Panc1 (cell line): ENCODE measurements at regions not wholly inside any gene's neighbourhood (a gene's known extent, or its start where the extent isn't known, plus 50 kb on each side); places are given as distances from the start of the nearest gene placed in this dataset.

ENCODE experiments used
- ATAC-seq: fragments of 200-7000 bp; cut with Tn5 transposase; 2 replicates; pipeline ENCODE4 v1.9.1; 2020; ENCODE audit warnings: mild to moderate bottlenecking, moderate library complexity
- BruUV-seq: library from RNA; stranded (reverse); fragments of 400-500 nt; replicated peaks from 2 replicates; lab custom pipeline; 2021; lab: Mats Ljungman, UMichigan
- CTCF ChIA-PET: fragments of 300-600 bp; sonication (Branson Sonifier 250); formaldehyde crosslinking; loops from one replicate; lab custom pipeline; 2022; ENCODE audit warnings: antibody characterized with exemption; lab: Charles Lee
- POLR2A ChIA-PET: fragments of 300-600 bp; sonication (Branson Sonifier 250); formaldehyde crosslinking; loops from one replicate; lab custom pipeline; 2022; ENCODE audit warnings: antibody characterized with exemption; lab: Charles Lee
- DNase-seq: peaks from one replicate; pipeline ENCODE4 v3.0.0-alpha.2; 2010; ENCODE audit warnings: low read depth, low spot score
- H3K27ac ChIP-seq: 2 replicates; pipeline ENCODE4 v1.5.1; 2011; ENCODE audit warnings: mild to moderate bottlenecking, low read length, inconsistent platforms
- H3K27me3 ChIP-seq: fragments of 200-500 bp; sonication (Bioruptor generic); 2 replicates; pipeline ENCODE4 v1.6.0; 2014; ENCODE audit warnings: low read length, inconsistent platforms; ENCODE audit not compliant: control insufficient read depth, insufficient read depth
- H3K36me3 ChIP-seq: fragments of 200-500 bp; sonication (Bioruptor generic); 2 replicates; pipeline ENCODE4 v1.5.1; 2014; ENCODE audit warnings: inconsistent platforms, mild to moderate bottlenecking, low read length, moderate library complexity; ENCODE audit not compliant: control insufficient read depth, insufficient read depth
- H3K4me1 ChIP-seq: 2 replicates; pipeline ENCODE4 v1.5.1; 2011; ENCODE audit warnings: inconsistent platforms, mild to moderate bottlenecking, low read length, moderate library complexity; ENCODE audit not compliant: control insufficient read depth, insufficient read depth
- H3K4me3 ChIP-seq, 2 experiments: 2 replicates each; pipeline ENCODE4 v1.5.1; 2011 to 2012; ENCODE audit warnings: low read depth in 2 of 2, low read length in 2 of 2, mild to moderate bottlenecking in 2 of 2, inconsistent platforms in 1 of 2, moderate library complexity in 1 of 2
- H3K9me3 ChIP-seq: fragments of 200-500 bp; sonication (Bioruptor generic); 2 replicates; pipeline ENCODE4 v1.5.1; 2014; ENCODE audit warnings: low read depth, mild to moderate bottlenecking, inconsistent platforms, low read length, moderate library complexity; ENCODE audit not compliant: control insufficient read depth, insufficient read depth
- POLR2AphosphoS5 ChIP-seq: IDR thresholded peaks from 2 replicates; pipeline ENCODE4 v1.6.1; 2012; ENCODE audit warnings: mild to moderate bottlenecking, low read depth, low read length, moderate library complexity
- SIN3A ChIP-seq: IDR thresholded peaks from 2 replicates; pipeline ENCODE4 v1.6.1; 2012; ENCODE audit warnings: low read depth, mild to moderate bottlenecking, low read length, moderate library complexity, borderline replicate concordance; ENCODE audit not compliant: insufficient read depth
- TCF7L2 ChIP-seq: IDR thresholded peaks from 2 replicates; pipeline ENCODE4 v1.6.1; 2011; ENCODE audit warnings: mild to moderate bottlenecking, low read depth, low read length, inconsistent platforms
- in situ Hi-C: cut with HindIII; loops from 2 replicates; pipeline ENCODE4 v1.10.0; 2016; ENCODE audit warnings: low sequenced_read_pairs, low pct_unique_long_range_greater_than_20kb
- intact Hi-C: fragments of 100-400 bp; cut with micrococcal nuclease; formaldehyde crosslinking; loops from one replicate; pipeline ENCODE4 v1.10.0; 2022; ENCODE audit not compliant: unreplicated experiment
- TF ChIP-seq, protein P1 (sequence below): fragments of 450-650 bp; IDR thresholded peaks from 2 replicates; pipeline ENCODE4 v1.5.1; 2017; ENCODE audit warnings: mild to moderate bottlenecking
- TF ChIP-seq, protein P2 (sequence below), 2 experiments: IDR thresholded peaks; 2 replicates each; pipeline ENCODE4 v1.6.1; 2011 to 2012; ENCODE audit warnings: low read depth in 2 of 2, control low read depth in 1 of 2, low read length in 1 of 2, mild to moderate bottlenecking in 1 of 2, moderate library complexity in 1 of 2; ENCODE audit not compliant: insufficient read depth in 1 of 2

DNA sequence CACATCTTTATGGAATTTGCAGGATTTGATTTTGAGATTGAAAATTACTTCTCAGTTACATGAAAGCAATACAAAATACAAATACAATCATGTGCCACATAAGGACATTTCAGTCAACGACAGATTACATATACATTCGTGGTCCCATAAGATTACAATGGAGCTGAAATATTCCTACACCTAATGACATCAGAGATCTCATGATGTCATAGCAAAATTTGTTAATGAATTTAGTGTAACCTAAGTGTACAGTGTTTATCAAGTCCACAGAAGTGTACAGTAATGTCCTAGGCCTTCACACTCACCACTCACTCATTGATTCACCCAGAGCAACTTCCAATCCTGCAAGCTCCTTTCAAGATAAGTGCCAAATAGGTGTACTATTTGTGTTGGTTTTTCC lies 126.5 kb downstream of the GPAM start:
- Histone ChIP-seq H3K27ac (no peak overlapping the region), H3K27me3 (peaks cover 4% of the 10 kb centered on the region; the same call in 1 of the 2 replicates), H3K9me3 (no peaks in the 10 kb centered on the region), H3K4me3 (no peak overlapping the region), H3K4me1 (no peaks in the 10 kb centered on the region), H3K36me3 (no peaks in the 10 kb centered on the region)
- intact Hi-C loops = no loop called here
- POLR2A ChIA-PET = no interaction called here
- no TSS peak for BruUV-seq
- DNase-seq (no peak), ATAC-seq (no peak)
- CTCF ChIA-PET = no interaction called here
- TF ChIP-seq SIN3A = no peak
- TF ChIP-seq POLR2AphosphoS5 = no peak
- TF ChIP-seq, protein P1, sequence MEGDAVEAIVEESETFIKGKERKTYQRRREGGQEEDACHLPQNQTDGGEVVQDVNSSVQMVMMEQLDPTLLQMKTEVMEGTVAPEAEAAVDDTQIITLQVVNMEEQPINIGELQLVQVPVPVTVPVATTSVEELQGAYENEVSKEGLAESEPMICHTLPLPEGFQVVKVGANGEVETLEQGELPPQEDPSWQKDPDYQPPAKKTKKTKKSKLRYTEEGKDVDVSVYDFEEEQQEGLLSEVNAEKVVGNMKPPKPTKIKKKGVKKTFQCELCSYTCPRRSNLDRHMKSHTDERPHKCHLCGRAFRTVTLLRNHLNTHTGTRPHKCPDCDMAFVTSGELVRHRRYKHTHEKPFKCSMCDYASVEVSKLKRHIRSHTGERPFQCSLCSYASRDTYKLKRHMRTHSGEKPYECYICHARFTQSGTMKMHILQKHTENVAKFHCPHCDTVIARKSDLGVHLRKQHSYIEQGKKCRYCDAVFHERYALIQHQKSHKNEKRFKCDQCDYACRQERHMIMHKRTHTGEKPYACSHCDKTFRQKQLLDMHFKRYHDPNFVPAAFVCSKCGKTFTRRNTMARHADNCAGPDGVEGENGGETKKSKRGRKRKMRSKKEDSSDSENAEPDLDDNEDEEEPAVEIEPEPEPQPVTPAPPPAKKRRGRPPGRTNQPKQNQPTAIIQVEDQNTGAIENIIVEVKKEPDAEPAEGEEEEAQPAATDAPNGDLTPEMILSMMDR = no peak
- no peak for TF ChIP-seq TCF7L2
- TF ChIP-seq, protein P2, sequence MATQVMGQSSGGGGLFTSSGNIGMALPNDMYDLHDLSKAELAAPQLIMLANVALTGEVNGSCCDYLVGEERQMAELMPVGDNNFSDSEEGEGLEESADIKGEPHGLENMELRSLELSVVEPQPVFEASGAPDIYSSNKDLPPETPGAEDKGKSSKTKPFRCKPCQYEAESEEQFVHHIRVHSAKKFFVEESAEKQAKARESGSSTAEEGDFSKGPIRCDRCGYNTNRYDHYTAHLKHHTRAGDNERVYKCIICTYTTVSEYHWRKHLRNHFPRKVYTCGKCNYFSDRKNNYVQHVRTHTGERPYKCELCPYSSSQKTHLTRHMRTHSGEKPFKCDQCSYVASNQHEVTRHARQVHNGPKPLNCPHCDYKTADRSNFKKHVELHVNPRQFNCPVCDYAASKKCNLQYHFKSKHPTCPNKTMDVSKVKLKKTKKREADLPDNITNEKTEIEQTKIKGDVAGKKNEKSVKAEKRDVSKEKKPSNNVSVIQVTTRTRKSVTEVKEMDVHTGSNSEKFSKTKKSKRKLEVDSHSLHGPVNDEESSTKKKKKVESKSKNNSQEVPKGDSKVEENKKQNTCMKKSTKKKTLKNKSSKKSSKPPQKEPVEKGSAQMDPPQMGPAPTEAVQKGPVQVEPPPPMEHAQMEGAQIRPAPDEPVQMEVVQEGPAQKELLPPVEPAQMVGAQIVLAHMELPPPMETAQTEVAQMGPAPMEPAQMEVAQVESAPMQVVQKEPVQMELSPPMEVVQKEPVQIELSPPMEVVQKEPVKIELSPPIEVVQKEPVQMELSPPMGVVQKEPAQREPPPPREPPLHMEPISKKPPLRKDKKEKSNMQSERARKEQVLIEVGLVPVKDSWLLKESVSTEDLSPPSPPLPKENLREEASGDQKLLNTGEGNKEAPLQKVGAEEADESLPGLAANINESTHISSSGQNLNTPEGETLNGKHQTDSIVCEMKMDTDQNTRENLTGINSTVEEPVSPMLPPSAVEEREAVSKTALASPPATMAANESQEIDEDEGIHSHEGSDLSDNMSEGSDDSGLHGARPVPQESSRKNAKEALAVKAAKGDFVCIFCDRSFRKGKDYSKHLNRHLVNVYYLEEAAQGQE (IDR thresholded peaks at IDR 0.05; ENCODE audit: insufficient read depth in 1 of 2, low read depth in 2 of 2, low read length in 1 of 2) = no peak
- in situ Hi-C loops = no loop called here

DNA sequence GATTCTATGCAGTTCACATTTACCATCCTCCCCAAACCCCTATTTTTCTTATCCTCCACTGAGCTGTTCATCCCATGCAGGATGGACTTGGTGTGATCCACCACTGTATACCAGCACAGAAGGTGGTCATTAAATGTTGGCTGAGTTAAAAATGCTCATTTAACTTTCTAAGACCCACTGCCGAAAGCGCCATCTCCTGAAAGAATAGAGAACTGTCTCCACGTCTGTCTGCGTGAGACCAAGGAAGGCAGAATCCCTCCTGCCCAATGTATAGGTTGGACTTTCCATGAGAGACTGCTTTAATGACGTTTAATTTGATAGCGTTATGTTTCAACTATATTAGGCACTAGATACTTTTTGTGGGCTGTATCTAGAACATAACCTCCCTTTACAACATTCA lies 124.3 kb downstream of the GPAM start:
- intact Hi-C loops = no loop called here
- no peak overlapping the region for H3K4me3 ChIP-seq
- in situ Hi-C loops = no loop called here
- BruUV-seq = no TSS peak
- H3K4me1 ChIP-seq = no peaks in the 10 kb centered on the region
- TF ChIP-seq POLR2AphosphoS5 = no peak
- TF ChIP-seq, protein P1 = 0 out of 2 replicates have a peak, but pooled peaks have one; percentile 9
- TF ChIP-seq, protein P2 (IDR thresholded peaks at IDR 0.05; ENCODE audit: insufficient read depth in 1 of 2, low read depth in 2 of 2, low read length in 1 of 2) = no peak
- no peak for TF ChIP-seq SIN3A
- no peak for ATAC-seq
- CTCF ChIA-PET = no interaction called here
- H3K27me3 ChIP-seq = peaks cover 2% of the 10 kb centered on the region; the same call in 1 of the 2 replicates
- no peaks in the 10 kb centered on the region for H3K36me3 ChIP-seq
- POLR2A ChIA-PET = no interaction called here
- DNase-seq = no peak
- no peaks in the 10 kb centered on the region for H3K9me3 ChIP-seq
- no peak overlapping the region for H3K27ac ChIP-seq
